ENCODE measurements at regions not wholly inside any gene's neighbourhood (a gene's known extent, or its start where the extent isn't known, plus 50 kb on each side); places are given as distances from the start of the nearest gene placed in this dataset.

DNA sequence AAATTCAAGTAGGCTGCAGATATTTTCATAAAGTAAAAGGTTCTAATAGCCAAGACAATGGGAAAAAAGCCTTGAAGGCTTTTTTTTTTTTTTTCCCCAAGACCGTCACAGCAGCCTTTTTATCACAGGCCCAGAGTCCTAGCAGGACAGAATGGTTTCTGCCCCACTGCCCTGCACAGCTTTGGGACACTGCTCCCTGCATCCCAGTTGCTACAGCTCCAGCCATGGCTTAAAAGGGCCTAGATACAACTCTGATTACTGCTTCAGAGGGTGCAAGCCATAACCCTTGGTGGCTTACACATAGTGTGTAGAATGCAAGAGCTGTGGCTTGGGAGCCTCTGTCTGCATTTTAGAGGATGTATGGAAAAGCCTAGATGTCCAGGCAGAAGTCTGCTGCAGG lies 1362.8 kb downstream of the SLITRK5 start:
- Histone ChIP-seq H3K27ac (ENCODE audit: low read depth in 1 of 2, low read length in 2 of 2) (no peak overlapping the region), H3K9me3 (ENCODE audit: control insufficient read depth in 4 of 4, low read length in 3 of 4) (no peaks in the 10 kb centered on the region), H3K4me3 (ENCODE audit: low read depth in 1 of 3, low read length in 3 of 3) (no peak overlapping the region), H3K27me3 (ENCODE audit: control insufficient read depth in 4 of 4, insufficient read depth in 4 of 4, low read length in 3 of 4) (no peaks in the 10 kb centered on the region), H3K9ac (ENCODE audit: low read depth in 1 of 2, low read length in 2 of 2) (no peak overlapping the region), H3K4me1 (ENCODE audit: control insufficient read depth in 4 of 4, insufficient read depth in 4 of 4, low read length in 3 of 4) (no peaks in the 10 kb centered on the region), H3K36me3 (ENCODE audit: control insufficient read depth in 4 of 4, insufficient read depth in 3 of 4, low read depth in 1 of 4, low read length in 3 of 4) (no peaks in the 10 kb centered on the region)
- TF ChIP-seq, protein P1, sequence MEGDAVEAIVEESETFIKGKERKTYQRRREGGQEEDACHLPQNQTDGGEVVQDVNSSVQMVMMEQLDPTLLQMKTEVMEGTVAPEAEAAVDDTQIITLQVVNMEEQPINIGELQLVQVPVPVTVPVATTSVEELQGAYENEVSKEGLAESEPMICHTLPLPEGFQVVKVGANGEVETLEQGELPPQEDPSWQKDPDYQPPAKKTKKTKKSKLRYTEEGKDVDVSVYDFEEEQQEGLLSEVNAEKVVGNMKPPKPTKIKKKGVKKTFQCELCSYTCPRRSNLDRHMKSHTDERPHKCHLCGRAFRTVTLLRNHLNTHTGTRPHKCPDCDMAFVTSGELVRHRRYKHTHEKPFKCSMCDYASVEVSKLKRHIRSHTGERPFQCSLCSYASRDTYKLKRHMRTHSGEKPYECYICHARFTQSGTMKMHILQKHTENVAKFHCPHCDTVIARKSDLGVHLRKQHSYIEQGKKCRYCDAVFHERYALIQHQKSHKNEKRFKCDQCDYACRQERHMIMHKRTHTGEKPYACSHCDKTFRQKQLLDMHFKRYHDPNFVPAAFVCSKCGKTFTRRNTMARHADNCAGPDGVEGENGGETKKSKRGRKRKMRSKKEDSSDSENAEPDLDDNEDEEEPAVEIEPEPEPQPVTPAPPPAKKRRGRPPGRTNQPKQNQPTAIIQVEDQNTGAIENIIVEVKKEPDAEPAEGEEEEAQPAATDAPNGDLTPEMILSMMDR (IDR thresholded peaks at IDR 0.05; ENCODE audit: low read depth, low read length, missing input control), result no peak
- no peak for TF ChIP-seq FOXA2 (IDR thresholded peaks at IDR 0.05)
- TF ChIP-seq SP1 (IDR thresholded peaks at IDR 0.05), result no peak
- WGBS, result 72% methylated on average over 1 of the region's 1 CpG
- DNase-seq (ENCODE audit: low spot score), result no peak

DNA sequence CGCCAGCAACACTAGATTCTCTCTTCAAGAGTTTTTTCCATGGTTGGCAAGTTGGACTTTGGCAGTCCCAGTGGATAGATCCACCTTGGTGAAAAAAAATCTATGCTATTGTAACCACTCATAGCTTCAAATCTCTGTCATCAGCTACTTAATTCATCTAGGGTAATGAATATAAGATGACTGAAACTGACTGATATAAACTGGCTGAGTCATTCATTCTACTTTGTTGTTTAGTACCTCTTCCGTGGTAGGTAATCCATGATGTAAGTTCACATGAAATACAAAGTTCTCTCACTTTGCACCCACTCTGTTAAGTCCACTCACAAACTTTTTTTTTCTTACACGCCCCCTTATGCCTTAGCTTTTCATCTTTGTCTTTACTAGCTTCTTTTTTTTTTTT lies 1381.5 kb downstream of the SLITRK5 start:
- H3K27me3 ChIP-seq (ENCODE audit: control insufficient read depth in 4 of 4, insufficient read depth in 4 of 4, low read length in 3 of 4), result no peaks in the 10 kb centered on the region
- H3K4me3 ChIP-seq (ENCODE audit: low read depth in 1 of 3, low read length in 3 of 3), result no peak overlapping the region
- H3K36me3 ChIP-seq (ENCODE audit: control insufficient read depth in 4 of 4, insufficient read depth in 3 of 4, low read depth in 1 of 4, low read length in 3 of 4), result no peaks in the 10 kb centered on the region
- TF ChIP-seq RAD21 (IDR thresholded peaks at IDR 0.05) (no peak), TAF1 (conservative IDR thresholded peaks at IDR 0.05) (no peak), HNF4G (IDR thresholded peaks at IDR 0.05) (no peak), SP1 (IDR thresholded peaks at IDR 0.05) (no peak), YY1 (IDR thresholded peaks at IDR 0.05) (no peak), RXRA (IDR thresholded peaks at IDR 0.05) (no peak), EGR1 (IDR thresholded peaks at IDR 0.05; ENCODE audit: low read depth in 2 of 2) (no peak), FOXA1 (IDR thresholded peaks at IDR 0.05) (no peak)
- TF ChIP-seq, protein P2, sequence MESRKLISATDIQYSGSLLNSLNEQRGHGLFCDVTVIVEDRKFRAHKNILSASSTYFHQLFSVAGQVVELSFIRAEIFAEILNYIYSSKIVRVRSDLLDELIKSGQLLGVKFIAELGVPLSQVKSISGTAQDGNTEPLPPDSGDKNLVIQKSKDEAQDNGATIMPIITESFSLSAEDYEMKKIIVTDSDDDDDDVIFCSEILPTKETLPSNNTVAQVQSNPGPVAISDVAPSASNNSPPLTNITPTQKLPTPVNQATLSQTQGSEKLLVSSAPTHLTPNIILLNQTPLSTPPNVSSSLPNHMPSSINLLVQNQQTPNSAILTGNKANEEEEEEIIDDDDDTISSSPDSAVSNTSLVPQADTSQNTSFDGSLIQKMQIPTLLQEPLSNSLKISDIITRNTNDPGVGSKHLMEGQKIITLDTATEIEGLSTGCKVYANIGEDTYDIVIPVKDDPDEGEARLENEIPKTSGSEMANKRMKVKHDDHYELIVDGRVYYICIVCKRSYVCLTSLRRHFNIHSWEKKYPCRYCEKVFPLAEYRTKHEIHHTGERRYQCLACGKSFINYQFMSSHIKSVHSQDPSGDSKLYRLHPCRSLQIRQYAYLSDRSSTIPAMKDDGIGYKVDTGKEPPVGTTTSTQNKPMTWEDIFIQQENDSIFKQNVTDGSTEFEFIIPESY (IDR thresholded peaks at IDR 0.05), result no peak
- TF ChIP-seq, protein P3, sequence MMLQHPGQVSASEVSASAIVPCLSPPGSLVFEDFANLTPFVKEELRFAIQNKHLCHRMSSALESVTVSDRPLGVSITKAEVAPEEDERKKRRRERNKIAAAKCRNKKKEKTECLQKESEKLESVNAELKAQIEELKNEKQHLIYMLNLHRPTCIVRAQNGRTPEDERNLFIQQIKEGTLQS (IDR thresholded peaks at IDR 0.05), result no peak
- TF ChIP-seq, protein P4, sequence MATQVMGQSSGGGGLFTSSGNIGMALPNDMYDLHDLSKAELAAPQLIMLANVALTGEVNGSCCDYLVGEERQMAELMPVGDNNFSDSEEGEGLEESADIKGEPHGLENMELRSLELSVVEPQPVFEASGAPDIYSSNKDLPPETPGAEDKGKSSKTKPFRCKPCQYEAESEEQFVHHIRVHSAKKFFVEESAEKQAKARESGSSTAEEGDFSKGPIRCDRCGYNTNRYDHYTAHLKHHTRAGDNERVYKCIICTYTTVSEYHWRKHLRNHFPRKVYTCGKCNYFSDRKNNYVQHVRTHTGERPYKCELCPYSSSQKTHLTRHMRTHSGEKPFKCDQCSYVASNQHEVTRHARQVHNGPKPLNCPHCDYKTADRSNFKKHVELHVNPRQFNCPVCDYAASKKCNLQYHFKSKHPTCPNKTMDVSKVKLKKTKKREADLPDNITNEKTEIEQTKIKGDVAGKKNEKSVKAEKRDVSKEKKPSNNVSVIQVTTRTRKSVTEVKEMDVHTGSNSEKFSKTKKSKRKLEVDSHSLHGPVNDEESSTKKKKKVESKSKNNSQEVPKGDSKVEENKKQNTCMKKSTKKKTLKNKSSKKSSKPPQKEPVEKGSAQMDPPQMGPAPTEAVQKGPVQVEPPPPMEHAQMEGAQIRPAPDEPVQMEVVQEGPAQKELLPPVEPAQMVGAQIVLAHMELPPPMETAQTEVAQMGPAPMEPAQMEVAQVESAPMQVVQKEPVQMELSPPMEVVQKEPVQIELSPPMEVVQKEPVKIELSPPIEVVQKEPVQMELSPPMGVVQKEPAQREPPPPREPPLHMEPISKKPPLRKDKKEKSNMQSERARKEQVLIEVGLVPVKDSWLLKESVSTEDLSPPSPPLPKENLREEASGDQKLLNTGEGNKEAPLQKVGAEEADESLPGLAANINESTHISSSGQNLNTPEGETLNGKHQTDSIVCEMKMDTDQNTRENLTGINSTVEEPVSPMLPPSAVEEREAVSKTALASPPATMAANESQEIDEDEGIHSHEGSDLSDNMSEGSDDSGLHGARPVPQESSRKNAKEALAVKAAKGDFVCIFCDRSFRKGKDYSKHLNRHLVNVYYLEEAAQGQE (IDR thresholded peaks at IDR 0.05), result no peak
- TF ChIP-seq, protein P1 (IDR thresholded peaks at IDR 0.05; ENCODE audit: low read depth, low read length, missing input control), result no peak
- TF ChIP-seq, protein P5, sequence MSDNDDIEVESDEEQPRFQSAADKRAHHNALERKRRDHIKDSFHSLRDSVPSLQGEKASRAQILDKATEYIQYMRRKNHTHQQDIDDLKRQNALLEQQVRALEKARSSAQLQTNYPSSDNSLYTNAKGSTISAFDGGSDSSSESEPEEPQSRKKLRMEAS (IDR thresholded peaks at IDR 0.05), result no peak
- no peak for DNase-seq (ENCODE audit: low spot score)
- 65% methylated on average over 3 of the region's 3 CpGs for WGBS
- no peaks in the 10 kb centered on the region for H3K9me3 ChIP-seq (ENCODE audit: control insufficient read depth in 4 of 4, low read length in 3 of 4)
- H3K4me1 ChIP-seq (ENCODE audit: control insufficient read depth in 4 of 4, insufficient read depth in 4 of 4, low read length in 3 of 4), result no peaks in the 10 kb centered on the region
- no peak overlapping the region for H3K27ac ChIP-seq (ENCODE audit: low read depth in 1 of 2, low read length in 2 of 2)
- H3K9ac ChIP-seq (ENCODE audit: low read depth in 1 of 2, low read length in 2 of 2), result no peak overlapping the region

Data from liver (tissue), 8 donors.